A673 (cell line): ENCODE measurements at regions not wholly inside any gene's neighbourhood (a gene's known extent, or its start where the extent isn't known, plus 50 kb on each side); places are given as distances from the start of the nearest gene placed in this dataset.

ENCODE experiments used
- BruUV-seq: library from RNA; stranded (reverse); fragments of 400-500 nt; replicated peaks from 2 replicates; lab custom pipeline; 2021; lab: Mats Ljungman, UMichigan
- CTCF ChIA-PET: fragments of 300-600 bp; sonication (Branson Sonifier 250); formaldehyde crosslinking; loops from one replicate; lab custom pipeline; 2022; ENCODE audit warnings: antibody characterized with exemption; lab: Charles Lee
- POLR2A ChIA-PET: fragments of 300-600 bp; sonication (Branson Sonifier 250); formaldehyde crosslinking; loops from one replicate; lab custom pipeline; 2022; ENCODE audit warnings: antibody characterized with exemption; ENCODE audit not compliant: low non-redundant PET; lab: Charles Lee
- DNase-seq: peaks from one replicate; pipeline ENCODE4 v3.0.0-alpha.2; 2015; ENCODE audit warnings: low spot score
- H3K27ac ChIP-seq: fragments of 200-600 bp; sonication (generic); 2 replicates; pipeline ENCODE4 v1.5.1; 2016; ENCODE audit warnings: mixed run types, low read depth, mild to moderate bottlenecking, mixed read lengths, antibody characterized with exemption, low read length; ENCODE audit not compliant: poor library complexity, severe bottlenecking
- H3K27me3 ChIP-seq: fragments of 200-600 bp; sonication (generic); replicated peaks from 2 replicates; pipeline ENCODE4 v1.6.1; 2017; ENCODE audit warnings: mixed run types, low read depth, mild to moderate bottlenecking, mixed read lengths, antibody characterized with exemption, low read length; ENCODE audit not compliant: insufficient read depth, poor library complexity
- H3K36me3 ChIP-seq: fragments of 200-600 bp; sonication (generic); 2 replicates; pipeline ENCODE4 v1.6.1; 2016; ENCODE audit warnings: mixed run types, mild to moderate bottlenecking, mixed read lengths, antibody characterized with exemption, low read length; ENCODE audit not compliant: insufficient read depth, poor library complexity, severe bottlenecking
- H3K4me1 ChIP-seq: fragments of 200-600 bp; sonication (generic); 2 replicates; pipeline ENCODE4 v1.6.1; 2017; ENCODE audit warnings: mixed run types, mild to moderate bottlenecking, mixed read lengths, antibody characterized with exemption, low read length; ENCODE audit not compliant: insufficient read depth, poor library complexity, severe bottlenecking
- H3K4me3 ChIP-seq: fragments of 200-600 bp; sonication (generic); 2 replicates; pipeline ENCODE4 v1.5.1; 2016; ENCODE audit warnings: low read depth, mixed run types, mild to moderate bottlenecking, mixed read lengths, low read length; ENCODE audit not compliant: poor library complexity, severe bottlenecking
- H3K9me3 ChIP-seq: fragments of 200-600 bp; sonication (generic); 2 replicates; pipeline ENCODE4 v1.6.1; 2016; ENCODE audit warnings: mixed run types, low read depth, mild to moderate bottlenecking, mixed read lengths, antibody characterized with exemption, low read length; ENCODE audit not compliant: poor library complexity, severe bottlenecking
- CTCF ChIP-seq: fragments of 300-800, 200-600 bp; sonication (generic); conservative IDR thresholded peaks from 2 replicates; pipeline ENCODE4 v1.5.1; 2017; ENCODE audit warnings: low read depth, mild to moderate bottlenecking, antibody characterized with exemption, low read length, moderate library complexity, mixed read lengths
- EZH2 ChIP-seq: fragments of 200-600 bp; sonication (generic); IDR thresholded peaks from 2 replicates; pipeline ENCODE4 v1.6.1; 2017; ENCODE audit warnings: borderline replicate concordance, low read depth, mild to moderate bottlenecking, mixed read lengths, antibody characterized with exemption, low read length; ENCODE audit not compliant: poor library complexity, severe bottlenecking
- intact Hi-C: fragments of 100-400 bp; cut with micrococcal nuclease; formaldehyde crosslinking; loops from one replicate; pipeline ENCODE4 v1.10.0; 2022; ENCODE audit not compliant: unreplicated experiment

GRCh38 chr9:84481636-84482218, 141.2 kb upstream of the SLC28A3 start:
- Histone ChIP-seq H3K36me3 (no peaks in the 10 kb centered on the region), H3K9me3 (no peaks in the 10 kb centered on the region), H3K4me1 (no peaks in the 10 kb centered on the region), H3K27ac (no peak overlapping the region), H3K4me3 (no peak overlapping the region), H3K27me3 (no peaks in the 10 kb centered on the region)
- CTCF ChIA-PET: no interaction called here
- POLR2A ChIA-PET: no interaction called here
- TF ChIP-seq CTCF (no peak), EZH2 (no peak)
- no TSS peak for BruUV-seq
- intact Hi-C loops: no loop called here
- DNase-seq: no peak

GRCh38 chr9:84482607-84483006, 142.0 kb upstream of the SLC28A3 start:
- DNase-seq: no peak
- no peaks in the 10 kb centered on the region for H3K36me3 ChIP-seq
- no peaks in the 10 kb centered on the region for H3K9me3 ChIP-seq
- CTCF ChIA-PET: no interaction called here
- H3K4me1 ChIP-seq: no peaks in the 10 kb centered on the region
- no peak for TF ChIP-seq EZH2
- no peak for TF ChIP-seq CTCF
- POLR2A ChIA-PET: no interaction called here
- intact Hi-C loops: no loop called here
- no peak overlapping the region for H3K4me3 ChIP-seq
- no peak overlapping the region for H3K27ac ChIP-seq
- no TSS peak for BruUV-seq
- H3K27me3 ChIP-seq: no peaks in the 10 kb centered on the region

- intact Hi-C loops: no loop called here
- no TSS peak for BruUV-seq
Observed at GRCh38 chr9:84484172-84484571, 143.6 kb upstream of the SLC28A3 start.

More at GRCh38 chr9:84484172-84484571, 143.6 kb upstream of the SLC28A3 start:
- ChIA-PET POLR2A (no interaction called here), CTCF (no interaction called here)
- DNase-seq: no peak
- H3K4me1 ChIP-seq: no peaks in the 10 kb centered on the region
- H3K27ac ChIP-seq: no peak overlapping the region
- H3K36me3 ChIP-seq: no peaks in the 10 kb centered on the region
- no peak overlapping the region for H3K4me3 ChIP-seq
- TF ChIP-seq CTCF (no peak), EZH2 (no peak)
- H3K9me3 ChIP-seq: no peaks in the 10 kb centered on the region
- H3K27me3 ChIP-seq: no peaks in the 10 kb centered on the region
